Loucy (cell line): ENCODE measurements at regions not wholly inside any gene's neighbourhood (a gene's known extent, or its start where the extent isn't known, plus 50 kb on each side); places are given as distances from the start of the nearest gene placed in this dataset.

Experiments
- H2AFZ ChIP-seq: fragments of 200-600 bp; sonication (generic); 2 replicates; pipeline ENCODE4 v1.6.0; 2016; ENCODE audit warnings: antibody characterized with exemption, mild to moderate bottlenecking, low read length, moderate library complexity
- H3F3A ChIP-seq: fragments of 200-600 bp; 2 replicates; pipeline ENCODE4 v1.6.0; 2016; ENCODE audit warnings: antibody characterized with exemption, low read depth, mild to moderate bottlenecking
- H3K27me3 ChIP-seq: fragments of 200-600 bp; sonication (generic); 2 replicates; pipeline ENCODE4 v1.6.1; 2014; ENCODE audit warnings: low read length, mild to moderate bottlenecking; ENCODE audit not compliant: insufficient read depth, poor library complexity, severe bottlenecking
- H3K36me3 ChIP-seq: fragments of 200-600 bp; sonication (generic); 2 replicates; pipeline ENCODE4 v1.6.1; 2016; ENCODE audit warnings: low read length; ENCODE audit not compliant: insufficient read depth
- H3K4me1 ChIP-seq: fragments of 200-600 bp; sonication (generic); 2 replicates; pipeline ENCODE4 v1.5.1; 2014; ENCODE audit warnings: low read length, mild to moderate bottlenecking; ENCODE audit not compliant: insufficient read depth, poor library complexity, severe bottlenecking
- H3K4me2 ChIP-seq: fragments of 200-600 bp; sonication (generic); 2 replicates; pipeline ENCODE4 v1.6.0; 2014; ENCODE audit warnings: antibody characterized with exemption, low read length, low read depth, mild to moderate bottlenecking; ENCODE audit not compliant: poor library complexity, severe bottlenecking
- H3K4me3 ChIP-seq: fragments of 200-600 bp; sonication (generic); 2 replicates; pipeline ENCODE4 v1.5.1; 2014; ENCODE audit warnings: low read length, mild to moderate bottlenecking, mixed read lengths; ENCODE audit not compliant: poor library complexity, severe bottlenecking
- H3K79me2 ChIP-seq: fragments of 200-600 bp; sonication (generic); 2 replicates; pipeline ENCODE4 v1.6.1; 2014; ENCODE audit warnings: low read length; ENCODE audit not compliant: insufficient read depth
- H3K9ac ChIP-seq: fragments of 200-600 bp; sonication (generic); 2 replicates; pipeline ENCODE4 v1.6.0; 2014; ENCODE audit warnings: mild to moderate bottlenecking, low read depth, low read length, moderate library complexity; ENCODE audit not compliant: poor library complexity, severe bottlenecking
- H3K9me2 ChIP-seq: fragments of 200-600 bp; sonication (generic); replicated peaks from 2 replicates; pipeline ENCODE4 v1.6.1; 2016; ENCODE audit warnings: low read depth, low read length, mixed read lengths
- H3K9me3 ChIP-seq: fragments of 200-600 bp; sonication (generic); 2 replicates; pipeline ENCODE4 v1.6.1; 2014; ENCODE audit warnings: mild to moderate bottlenecking, antibody characterized with exemption, low read length, low read depth; ENCODE audit not compliant: insufficient read depth
- H4K20me1 ChIP-seq: fragments of 200-600 bp; sonication (generic); 2 replicates; pipeline ENCODE4 v1.6.0; 2014; ENCODE audit warnings: antibody characterized with exemption, low read length, mild to moderate bottlenecking; ENCODE audit not compliant: insufficient read depth, poor library complexity, severe bottlenecking
- EZH2phosphoT487 ChIP-seq: fragments of 200-600 bp; IDR thresholded peaks from 2 replicates; pipeline ENCODE4 v1.6.1; 2018; ENCODE audit warnings: antibody characterized with exemption, mild to moderate bottlenecking, moderate library complexity, borderline replicate concordance
- TF ChIP-seq, protein P1 (sequence below): fragments of 200-600 bp; sonication (generic); conservative IDR thresholded peaks from 2 replicates; pipeline ENCODE4 v1.5.1; 2014; ENCODE audit warnings: mild to moderate bottlenecking, antibody characterized with exemption, low read length

DNA sequence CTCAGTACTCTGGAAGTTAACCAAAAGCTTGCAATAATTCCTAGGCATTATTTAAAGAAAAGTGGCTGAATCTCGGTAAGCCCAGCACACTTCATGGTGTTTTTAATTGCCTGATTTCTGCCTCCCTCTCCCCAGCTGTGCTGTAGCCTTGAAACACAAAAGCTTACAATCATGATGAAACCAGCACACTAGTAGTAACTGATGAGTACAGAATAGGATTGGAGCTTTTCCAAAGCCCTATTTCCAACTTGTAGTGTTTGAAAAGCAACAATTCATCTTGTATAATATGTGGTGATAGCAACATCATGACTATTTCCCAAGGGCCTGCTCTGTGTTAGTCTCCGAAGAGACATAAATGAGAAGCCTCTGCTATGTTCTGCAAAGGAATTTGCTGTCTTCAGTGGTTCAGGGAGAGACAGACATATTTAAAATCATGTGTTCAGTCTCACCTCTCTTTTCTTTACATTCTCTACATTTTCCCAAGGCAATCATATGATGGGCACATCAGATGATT, 1015.0 kb downstream of the BCL11A start:
- no peak for TF ChIP-seq EZH2phosphoT487
- TF ChIP-seq, protein P1, sequence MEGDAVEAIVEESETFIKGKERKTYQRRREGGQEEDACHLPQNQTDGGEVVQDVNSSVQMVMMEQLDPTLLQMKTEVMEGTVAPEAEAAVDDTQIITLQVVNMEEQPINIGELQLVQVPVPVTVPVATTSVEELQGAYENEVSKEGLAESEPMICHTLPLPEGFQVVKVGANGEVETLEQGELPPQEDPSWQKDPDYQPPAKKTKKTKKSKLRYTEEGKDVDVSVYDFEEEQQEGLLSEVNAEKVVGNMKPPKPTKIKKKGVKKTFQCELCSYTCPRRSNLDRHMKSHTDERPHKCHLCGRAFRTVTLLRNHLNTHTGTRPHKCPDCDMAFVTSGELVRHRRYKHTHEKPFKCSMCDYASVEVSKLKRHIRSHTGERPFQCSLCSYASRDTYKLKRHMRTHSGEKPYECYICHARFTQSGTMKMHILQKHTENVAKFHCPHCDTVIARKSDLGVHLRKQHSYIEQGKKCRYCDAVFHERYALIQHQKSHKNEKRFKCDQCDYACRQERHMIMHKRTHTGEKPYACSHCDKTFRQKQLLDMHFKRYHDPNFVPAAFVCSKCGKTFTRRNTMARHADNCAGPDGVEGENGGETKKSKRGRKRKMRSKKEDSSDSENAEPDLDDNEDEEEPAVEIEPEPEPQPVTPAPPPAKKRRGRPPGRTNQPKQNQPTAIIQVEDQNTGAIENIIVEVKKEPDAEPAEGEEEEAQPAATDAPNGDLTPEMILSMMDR: no peak
- H3K9ac ChIP-seq: no peak overlapping the region
- H3K9me2 ChIP-seq: no peaks in the 10 kb centered on the region
- no peak overlapping the region for H2AFZ ChIP-seq
- no peaks in the 10 kb centered on the region for H3K36me3 ChIP-seq
- no peaks in the 10 kb centered on the region for H3K4me1 ChIP-seq
- H3F3A ChIP-seq: no peaks in the 10 kb centered on the region
- H3K9me3 ChIP-seq: no peaks in the 10 kb centered on the region
- H3K79me2 ChIP-seq: no peaks in the 10 kb centered on the region
- no peaks in the 10 kb centered on the region for H3K27me3 ChIP-seq
- no peak overlapping the region for H3K4me2 ChIP-seq
- H3K4me3 ChIP-seq: no peak overlapping the region
- no peaks in the 10 kb centered on the region for H4K20me1 ChIP-seq

- no peaks in the 10 kb centered on the region for H4K20me1 ChIP-seq
- H3K9me3 ChIP-seq: no peaks in the 10 kb centered on the region
- no peak overlapping the region for H3K4me2 ChIP-seq
- H3K79me2 ChIP-seq: no peaks in the 10 kb centered on the region
- H3K27me3 ChIP-seq: no peaks in the 10 kb centered on the region
- no peaks in the 10 kb centered on the region for H3F3A ChIP-seq
- H2AFZ ChIP-seq: no peak overlapping the region
- H3K9me2 ChIP-seq: no peaks in the 10 kb centered on the region
- no peak overlapping the region for H3K9ac ChIP-seq
- H3K36me3 ChIP-seq: no peaks in the 10 kb centered on the region
- TF ChIP-seq, protein P1: no peak
- no peak for TF ChIP-seq EZH2phosphoT487
- peaks cover 4% of the 10 kb centered on the region for H3K4me1 ChIP-seq
- no peak overlapping the region for H3K4me3 ChIP-seq
Observed at GRCh38 chr2:59532808-59533207, 1020.6 kb downstream of the BCL11A start.

DNA sequence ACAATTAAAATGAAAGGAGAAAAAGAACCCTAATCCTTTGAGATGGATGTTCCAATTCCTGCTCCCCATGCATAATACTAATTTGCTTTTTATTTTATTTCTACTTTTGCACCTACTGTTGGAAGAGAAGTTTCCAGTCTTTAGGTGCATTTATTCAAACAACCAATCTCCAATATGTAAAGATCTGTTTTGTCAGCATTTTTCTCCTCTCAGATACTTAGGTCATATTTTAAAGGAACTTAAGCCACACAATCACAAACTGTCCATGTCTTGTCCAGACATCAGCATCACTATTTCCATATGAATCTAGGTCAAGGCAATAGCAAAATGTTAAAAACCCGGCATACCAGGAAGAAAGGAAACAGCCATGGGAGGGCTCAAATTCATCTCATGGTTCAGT, 1023.2 kb downstream of the BCL11A start:
- TF ChIP-seq, protein P1: no peak
- no peak for TF ChIP-seq EZH2phosphoT487
- no peaks in the 10 kb centered on the region for H3K27me3 ChIP-seq

More for the DNA sequence above, 1023.2 kb downstream of the BCL11A start:
- no peaks in the 10 kb centered on the region for H3K9me2 ChIP-seq
- H3K36me3 ChIP-seq: no peaks in the 10 kb centered on the region
- H3K79me2 ChIP-seq: no peaks in the 10 kb centered on the region
- no peak overlapping the region for H3K4me3 ChIP-seq
- H3F3A ChIP-seq: no peaks in the 10 kb centered on the region
- no peaks in the 10 kb centered on the region for H3K9me3 ChIP-seq
- H3K4me1 ChIP-seq: peaks cover 4% of the 10 kb centered on the region
- no peak overlapping the region for H3K4me2 ChIP-seq
- no peak overlapping the region for H3K9ac ChIP-seq
- H2AFZ ChIP-seq: no peak overlapping the region
- no peaks in the 10 kb centered on the region for H4K20me1 ChIP-seq
